Stimulated activated CD8-positive, alpha-beta memory T cell treated with anti-CD3 and anti-CD28 coated beads, Interleukin-2, amount 100 ng/mL, for 48 hours (primary cell): ENCODE measurements at regions not wholly inside any gene's neighbourhood (a gene's known extent, or its start where the extent isn't known, plus 50 kb on each side); places are given as distances from the start of the nearest gene placed in this dataset.

Experiments used
- DNase-seq, 2 donors: peaks; one replicate each; pipeline ENCODE4 v3.0.0-alpha.2; 2020; ENCODE audit warnings: low read depth in 2 of 2

GRCh38 chr13:105608104-105608503 is 927.4 kb downstream of the EFNB2 start:
- DNase-seq, result no peak

DNA sequence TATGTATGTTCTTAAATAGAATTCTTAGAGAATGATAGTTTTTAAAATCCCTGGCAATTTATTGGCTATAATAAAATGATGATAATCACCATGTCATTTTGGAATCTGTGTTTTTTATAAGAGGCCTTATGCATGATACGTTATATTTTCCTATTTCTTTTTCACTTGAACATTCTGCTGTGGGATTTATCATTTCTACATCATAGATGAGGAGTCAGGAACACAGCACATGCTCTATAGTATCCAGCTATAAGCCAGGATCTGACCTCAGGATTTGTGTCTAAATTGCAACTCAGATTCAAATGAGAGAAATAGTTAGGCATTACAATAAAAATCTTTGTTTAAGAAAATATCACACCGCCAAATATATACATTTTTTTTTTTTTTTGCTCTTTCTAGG is 928.0 kb downstream of the EFNB2 start:
- DNase-seq, result no peak

DNA sequence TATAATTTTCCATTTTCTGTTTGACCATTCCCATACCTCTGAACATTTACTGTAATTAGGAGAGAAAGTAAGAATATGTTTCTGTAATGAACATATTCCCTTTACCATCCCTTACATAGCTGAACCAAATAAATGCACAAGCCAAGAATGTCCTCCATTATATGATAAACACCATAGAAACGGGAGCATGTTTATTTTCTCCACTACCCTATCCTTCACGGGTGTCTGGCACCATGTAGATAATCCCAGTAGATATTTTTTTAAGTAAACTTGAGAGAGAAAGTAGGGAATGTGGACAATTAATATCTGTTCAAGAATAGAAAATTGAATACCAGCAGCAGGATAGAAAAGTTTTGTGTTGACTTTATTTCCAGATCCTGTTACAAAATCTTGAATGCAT is 928.4 kb downstream of the EFNB2 start:
- no peak for DNase-seq

DNA sequence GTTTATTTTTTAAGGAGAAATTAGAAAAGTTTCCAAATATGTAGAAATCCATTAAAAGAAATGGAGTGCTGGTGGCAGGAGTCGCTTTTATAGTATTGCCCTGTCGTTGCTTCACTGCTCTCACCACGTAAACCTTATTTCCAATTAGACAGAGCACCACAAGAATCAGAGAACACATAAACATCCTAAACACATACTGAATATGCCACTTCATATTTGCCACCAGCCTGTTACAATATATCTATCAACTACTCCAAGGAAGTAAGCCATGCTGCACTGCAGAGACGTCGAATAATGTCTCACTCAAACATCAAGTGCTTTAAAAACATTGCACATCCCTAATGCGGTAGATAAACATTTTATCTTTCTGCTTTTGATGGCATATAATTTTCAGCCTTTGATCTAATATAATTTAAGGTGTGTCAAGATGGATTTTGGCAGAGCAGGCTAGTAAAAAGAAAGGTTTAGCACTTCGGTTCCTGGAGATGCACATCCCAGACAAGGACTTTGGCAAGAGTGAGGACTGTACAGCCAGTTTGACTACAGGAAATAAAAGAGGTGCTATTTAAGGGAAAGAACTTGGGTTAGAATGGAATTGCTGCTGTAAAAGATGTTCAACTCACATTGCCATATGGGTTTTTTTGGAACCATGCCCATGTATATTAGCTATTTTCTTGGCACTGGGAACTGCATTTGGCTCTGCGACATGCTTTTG is 932.3 kb downstream of the EFNB2 start:
- DNase-seq, result no peak

- DNase-seq, result no peak
These were observed 935.9 kb downstream of the EFNB2 start for GRCh38 chr13:105599477-105600037.

GRCh38 chr13:105598529-105598928 is 936.9 kb downstream of the EFNB2 start:
- no peak for DNase-seq

DNA sequence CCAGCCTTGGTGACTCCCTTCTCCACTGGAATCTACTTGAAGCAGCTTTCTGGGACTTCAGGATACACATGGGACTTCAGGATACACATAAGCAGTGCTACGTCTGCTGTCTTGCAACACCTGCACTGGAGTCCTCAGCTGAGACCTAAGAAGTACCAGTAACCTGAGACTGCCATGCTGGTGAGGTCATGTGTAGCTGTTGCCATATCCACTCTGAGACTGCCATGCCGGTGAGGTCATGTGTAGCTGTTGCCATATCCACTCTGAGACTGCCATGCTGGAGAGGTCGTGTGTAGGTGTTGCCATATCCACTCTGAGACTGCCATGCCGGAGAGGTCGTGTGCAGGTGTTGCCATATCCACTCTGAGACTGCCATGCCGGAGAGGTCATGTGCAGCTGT is 937.9 kb downstream of the EFNB2 start:
- no peak for DNase-seq

- DNase-seq, result no peak
These were observed 940.0 kb downstream of the EFNB2 start for GRCh38 chr13:105595471-105595870.

DNA sequence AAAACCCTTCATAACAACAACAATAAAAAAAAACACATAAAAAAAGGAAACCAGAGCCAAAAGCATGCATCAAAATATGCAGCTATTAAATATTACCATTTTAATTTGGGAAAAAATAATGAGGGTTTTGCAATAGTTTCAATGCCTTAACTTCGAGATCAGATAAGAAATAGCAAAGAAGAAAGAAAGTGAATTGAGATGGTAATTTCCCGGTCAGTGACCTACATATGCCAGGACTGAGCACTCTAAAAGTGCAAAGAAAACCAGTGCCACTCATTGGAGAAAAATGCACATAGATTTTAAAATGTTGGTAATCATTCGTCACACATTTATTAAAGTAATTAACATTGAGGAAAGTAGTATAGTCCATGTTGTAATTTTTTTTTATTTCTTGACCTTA is 944.2 kb downstream of the EFNB2 start:
- DNase-seq, result no peak

- no peak for DNase-seq
These were observed 947.7 kb downstream of the EFNB2 start for GRCh38 chr13:105587786-105588185.

GRCh38 chr13:105579821-105580710 is 955.4 kb downstream of the EFNB2 start:
- DNase-seq, result no peak

DNA sequence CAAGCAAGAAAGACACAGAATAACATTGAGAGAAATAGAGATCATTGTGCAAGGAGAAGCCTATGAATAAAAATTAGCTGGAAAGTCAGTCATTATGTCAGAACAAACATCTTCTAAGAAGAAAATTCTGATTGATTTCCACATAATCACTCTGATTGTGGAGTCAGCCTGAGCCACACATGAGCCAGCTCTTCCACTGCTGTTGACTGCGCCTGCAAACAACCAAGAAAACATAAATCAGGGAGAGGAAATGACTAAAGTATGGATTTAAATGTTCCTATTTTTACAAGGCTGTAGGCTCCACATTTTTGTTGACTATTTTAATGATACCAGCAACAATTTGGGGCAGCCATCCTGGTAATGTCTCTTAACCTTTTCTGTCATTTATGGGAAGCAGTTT is 962.3 kb downstream of the EFNB2 start:
- DNase-seq, result no peak

DNA sequence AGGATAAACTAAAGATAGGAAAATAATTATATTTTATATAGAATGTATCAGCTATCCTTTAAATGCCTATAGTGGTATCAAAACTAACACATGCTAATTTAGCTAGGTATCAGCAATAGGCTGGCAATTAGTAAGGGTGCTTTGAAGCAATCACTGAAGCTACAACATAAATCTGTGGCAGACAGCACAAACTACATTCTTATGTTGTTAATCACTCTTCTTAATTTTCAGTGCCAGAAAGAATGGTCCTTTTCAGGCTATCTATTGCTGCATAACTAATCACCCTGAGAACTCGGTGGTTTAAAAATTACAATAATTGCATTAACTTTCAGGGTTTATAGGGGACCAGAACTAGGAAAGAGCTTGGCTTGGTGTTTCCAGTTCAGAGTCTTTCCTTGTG is 963.1 kb downstream of the EFNB2 start:
- no peak for DNase-seq

GRCh38 chr13:105569816-105570215 is 965.6 kb downstream of the EFNB2 start:
- no peak for DNase-seq

GRCh38 chr13:105567951-105568525 is 967.4 kb downstream of the EFNB2 start:
- DNase-seq, result no peak

- DNase-seq, result no peak
These were observed 970.2 kb downstream of the EFNB2 start for GRCh38 chr13:105565136-105565727.

- DNase-seq, result no peak
These were observed 983.4 kb downstream of the EFNB2 start for GRCh38 chr13:105552078-105552477.

- DNase-seq, result no peak
These were observed 987.6 kb downstream of the EFNB2 start for GRCh38 chr13:105547851-105548250.

GRCh38 chr13:105545811-105546210 is 989.7 kb downstream of the EFNB2 start:
- no peak for DNase-seq

- no peak for DNase-seq
These were observed 991.7 kb downstream of the EFNB2 start for GRCh38 chr13:105543742-105544141.

DNA sequence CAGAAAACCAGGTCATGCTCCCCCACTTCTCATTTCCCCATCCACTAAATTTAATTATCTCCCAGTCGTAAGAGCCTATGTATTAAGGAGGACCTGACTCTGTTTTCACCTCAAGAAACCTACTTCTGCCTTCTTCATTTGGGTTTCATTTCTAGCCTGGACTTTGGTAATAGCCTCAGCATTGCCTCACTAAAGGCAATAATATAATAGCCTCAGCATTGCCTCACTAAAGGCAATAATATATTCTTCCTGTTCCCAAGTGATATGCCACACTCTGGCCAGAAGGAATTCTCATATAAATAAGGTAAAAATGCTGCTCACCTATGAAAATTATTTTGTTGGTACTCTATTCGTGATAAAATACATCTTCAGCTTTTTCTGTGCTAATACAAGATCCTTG is 993.9 kb downstream of the EFNB2 start:
- no peak for DNase-seq

DNA sequence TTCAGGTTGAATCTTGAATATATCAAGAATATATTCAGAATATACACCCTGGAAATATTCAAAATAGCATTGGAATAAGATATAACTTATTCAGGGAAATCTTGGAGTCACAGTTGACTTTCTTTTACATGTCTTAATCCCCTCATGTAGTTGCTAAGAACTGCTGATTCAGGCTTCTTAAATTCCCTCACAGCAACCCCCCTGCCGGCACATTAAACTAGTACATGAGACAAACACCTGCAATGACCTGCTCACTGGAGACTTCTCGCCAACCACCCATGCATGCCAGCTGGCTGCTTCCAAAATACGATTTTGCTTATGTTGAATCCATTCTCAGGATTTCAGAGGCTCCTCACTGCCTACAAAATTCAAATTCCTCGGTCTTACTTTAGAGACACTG is 997.1 kb downstream of the EFNB2 start:
- DNase-seq, result no peak
